NCI-H226 (cell line): ENCODE measurements at regions not wholly inside any gene's neighbourhood (a gene's known extent, or its start where the extent isn't known, plus 50 kb on each side); places are given as distances from the start of the nearest gene placed in this dataset.
A peak's percentile ranks its signal among the peaks of the same experiment; 100 is the strongest.
"Not testable (repeated sequence)": the region's sequence is repeated elsewhere in the genome, so short reads cannot be mapped to it uniquely, and the experiment has no call there.

ENCODE experiments used
- DNase-seq: peaks from one replicate; pipeline ENCODE4 v3.0.0-alpha.2; 2015

DNA sequence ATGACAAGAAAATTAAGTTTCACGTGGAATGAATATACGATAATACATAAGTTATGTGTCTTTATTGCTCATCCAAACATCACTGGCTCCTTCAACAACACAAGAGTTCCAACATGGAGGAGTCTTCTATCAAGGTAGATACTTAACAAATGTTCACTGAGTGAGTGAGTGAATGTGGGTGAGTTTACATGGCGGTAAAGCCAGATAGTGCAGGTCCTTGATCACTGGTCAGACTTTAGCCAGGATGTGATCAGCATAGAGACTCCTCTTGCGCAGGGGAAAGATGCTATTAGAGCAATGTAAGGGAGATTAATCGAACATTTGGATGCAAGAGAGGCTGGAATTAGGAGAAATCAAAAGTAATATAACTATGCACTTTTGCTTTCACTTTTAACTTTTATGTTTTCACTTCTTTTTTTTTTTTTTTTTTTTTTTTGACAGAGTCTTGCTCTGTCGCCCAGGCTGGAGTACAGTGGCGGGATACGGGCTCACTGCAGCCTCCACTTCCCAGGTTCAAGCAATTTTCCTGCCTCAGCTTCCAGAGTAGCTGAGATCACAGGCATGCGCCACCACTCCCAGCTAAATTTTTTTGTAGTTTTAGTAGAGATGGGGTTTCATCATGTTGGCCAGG lies 249.0 kb upstream of the ID2 start:
- no peak for DNase-seq

DNA sequence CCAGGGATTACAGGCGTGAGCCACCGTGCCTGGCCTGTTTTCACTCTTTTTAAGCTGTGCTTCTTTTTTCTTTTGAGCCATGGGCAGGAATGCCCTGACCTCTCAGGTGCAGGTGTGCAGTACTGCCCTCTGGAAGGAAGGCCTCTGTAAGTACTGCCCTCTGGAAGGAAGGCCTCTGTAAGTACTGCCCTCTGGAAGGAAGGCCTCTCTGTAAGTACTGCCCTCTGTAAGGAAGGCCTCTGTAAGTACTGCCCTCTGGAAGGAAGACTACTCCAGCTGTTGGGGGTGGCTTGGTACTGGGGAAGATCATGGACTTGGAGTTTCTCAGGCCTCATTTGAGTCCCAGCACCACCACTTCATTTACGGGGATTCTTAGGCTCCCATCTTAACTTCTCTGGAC lies 248.5 kb upstream of the ID2 start:
- DNase-seq: peak; percentile 62

DNA sequence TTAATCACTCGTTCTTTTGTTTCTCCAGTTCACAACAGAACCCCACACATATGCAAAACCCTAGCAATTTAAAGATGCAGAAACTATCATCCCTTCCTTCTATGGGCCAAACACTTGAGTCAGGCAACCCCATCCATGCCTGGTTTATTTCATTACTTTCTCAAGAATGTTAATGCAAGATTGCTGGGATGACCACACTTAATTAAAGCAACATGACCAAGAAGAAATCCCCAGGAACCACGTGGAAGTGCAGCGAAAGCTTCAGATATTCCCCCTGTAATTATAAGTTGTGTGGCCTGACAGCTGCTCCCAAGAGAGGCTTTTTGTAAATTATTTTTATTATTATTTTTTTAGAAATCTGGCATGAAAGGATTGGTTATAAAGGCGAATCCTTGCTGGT lies 246.2 kb upstream of the ID2 start:
- no peak for DNase-seq

DNA sequence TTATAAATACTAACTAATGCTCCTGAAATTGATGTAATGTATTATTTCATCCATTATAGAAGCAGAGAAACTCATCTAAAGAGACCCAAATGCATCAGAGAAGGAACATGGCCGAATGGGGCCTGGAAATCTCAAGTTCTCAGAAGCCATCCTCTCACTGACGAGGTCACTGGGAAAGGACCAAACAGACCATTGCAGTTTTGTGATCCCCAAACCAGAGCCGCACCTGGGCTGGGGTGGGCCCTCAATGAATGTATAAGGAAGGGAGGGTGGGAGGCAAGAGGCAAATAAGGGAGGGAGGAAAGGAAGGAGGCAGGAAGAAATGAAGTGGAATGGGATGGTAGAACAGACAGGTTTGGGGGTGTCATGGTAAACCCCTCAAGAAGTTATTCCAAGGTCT lies 245.3 kb upstream of the ID2 start:
- DNase-seq: no peak

DNA sequence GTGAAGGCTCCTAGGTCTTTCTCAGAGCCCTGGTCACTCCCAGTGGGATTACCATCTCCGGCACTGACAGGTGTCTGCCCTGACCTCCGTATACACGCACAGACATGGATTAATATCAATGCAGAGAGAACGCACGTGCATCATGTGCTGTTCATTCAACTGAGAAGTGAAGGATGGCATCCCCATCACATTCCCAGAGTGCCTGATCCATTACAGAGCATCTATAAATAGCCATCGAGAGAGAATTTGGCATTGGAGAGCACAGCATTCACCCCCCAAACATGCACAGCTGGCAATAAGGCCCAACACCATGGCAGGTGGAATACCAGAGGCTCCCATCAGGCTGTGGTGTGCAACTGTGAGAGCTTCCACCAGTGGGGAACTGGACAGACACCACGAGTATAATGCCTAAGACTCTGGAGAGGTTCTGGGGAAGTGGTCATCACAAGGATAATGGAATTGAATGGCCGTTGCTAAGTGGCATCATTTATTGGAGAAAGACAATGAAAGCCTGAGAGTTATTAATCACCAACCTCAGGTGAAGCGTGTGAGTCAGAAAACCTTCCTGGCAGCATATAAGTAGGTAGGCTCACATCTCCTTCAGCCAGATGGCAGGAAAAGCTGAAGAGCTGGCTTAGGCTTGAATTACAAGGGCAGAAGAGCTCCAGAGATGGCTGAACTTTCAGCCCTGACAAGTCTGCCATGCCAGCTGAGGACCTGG lies 244.5 kb upstream of the ID2 start:
- DNase-seq: no peak

DNA sequence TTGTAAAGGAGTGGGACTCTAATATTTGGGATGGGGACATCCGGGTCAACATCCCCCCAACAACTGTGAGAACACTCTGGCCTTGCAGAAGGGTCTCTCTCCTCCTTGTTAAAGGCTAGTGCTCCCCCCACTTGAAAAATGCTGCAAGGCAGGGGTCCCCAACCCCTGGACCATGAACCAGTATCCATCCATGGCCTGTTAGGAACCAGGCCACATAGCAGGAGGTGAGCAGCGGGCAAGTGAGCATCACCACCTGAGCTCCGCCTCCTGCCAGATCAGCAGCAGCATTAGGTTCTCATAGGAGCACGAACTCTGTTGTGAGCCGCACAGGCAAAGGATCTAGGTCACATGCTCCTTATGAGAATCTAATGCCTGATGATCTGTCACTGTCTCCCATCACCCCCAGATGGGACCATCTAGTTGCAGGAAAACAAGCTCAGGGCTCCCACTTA lies 243.9 kb upstream of the ID2 start:
- no peak for DNase-seq

DNA sequence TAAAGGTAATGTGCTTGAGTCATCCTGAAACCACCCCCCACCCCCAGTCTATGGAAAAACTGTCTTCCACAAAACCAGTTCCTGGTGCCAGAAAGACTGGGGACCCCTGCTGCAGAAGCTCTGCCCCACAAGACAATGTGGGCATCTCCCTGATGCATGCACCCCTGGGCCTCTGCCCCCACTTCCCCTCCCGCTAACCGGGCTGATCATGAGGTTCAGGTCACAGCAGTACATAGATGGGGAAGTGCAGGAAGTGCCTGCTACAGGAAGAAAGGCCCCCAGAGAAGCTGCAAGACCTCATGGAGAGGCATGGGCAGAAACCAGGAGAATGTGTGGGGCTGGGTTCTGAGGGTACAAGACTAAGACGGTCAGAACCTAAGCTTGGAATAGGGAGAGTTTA lies 243.4 kb upstream of the ID2 start:
- no peak for DNase-seq

DNA sequence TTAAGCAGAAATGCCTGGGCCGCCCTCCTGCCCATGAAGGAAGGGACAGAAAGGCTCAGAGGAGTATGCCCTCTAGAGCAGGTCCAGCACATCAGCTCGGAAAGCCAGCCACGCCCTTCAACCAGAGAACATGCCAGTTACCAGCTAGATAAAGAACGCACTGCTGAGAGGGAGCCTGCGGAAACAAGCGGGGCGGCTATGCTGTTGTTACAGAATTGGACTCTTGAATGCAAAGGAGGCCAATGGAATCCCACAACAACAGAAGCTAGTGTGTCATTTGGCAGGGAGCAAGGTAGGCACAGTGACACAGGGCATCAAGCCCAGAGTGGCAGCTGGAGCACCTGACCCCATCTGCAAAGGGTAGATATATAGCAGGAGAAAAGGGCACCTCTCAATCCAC lies 242.9 kb upstream of the ID2 start:
- no peak for DNase-seq

DNA sequence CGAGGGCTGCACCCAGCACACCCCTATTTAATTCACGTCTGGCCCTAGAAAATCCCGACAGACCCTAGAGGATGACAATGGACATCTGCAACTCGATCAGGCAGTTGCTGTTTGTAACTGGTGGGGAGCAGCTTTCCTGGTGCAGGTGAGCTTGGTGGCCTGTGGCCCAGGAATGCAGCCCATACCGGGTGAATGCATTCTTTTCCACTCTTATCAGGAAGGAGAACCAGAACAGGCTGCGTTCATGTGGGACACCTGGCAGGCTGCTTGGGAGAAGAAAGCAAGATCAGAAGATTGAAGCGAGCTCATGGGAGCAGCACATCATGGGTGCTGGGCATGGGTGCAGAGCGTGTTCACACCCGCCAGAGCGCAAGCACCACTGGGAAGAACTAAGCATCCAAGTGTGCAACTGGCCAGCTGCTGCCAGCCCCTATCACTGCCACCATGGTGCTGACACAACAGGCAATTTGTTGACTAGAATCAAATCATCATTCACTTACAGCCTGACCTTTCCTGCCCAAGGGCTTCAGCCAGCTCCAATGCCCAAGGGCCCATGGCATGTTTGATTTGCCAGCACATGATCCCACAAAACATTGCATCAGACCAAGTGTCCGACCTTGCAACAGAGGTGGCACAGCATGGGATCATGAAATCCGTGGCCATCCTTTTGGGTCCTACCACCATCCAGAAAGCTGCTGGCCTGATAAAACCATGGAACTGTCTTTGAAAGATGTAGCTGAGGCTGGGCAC lies 241.7 kb upstream of the ID2 start:
- DNase-seq: no peak

DNA sequence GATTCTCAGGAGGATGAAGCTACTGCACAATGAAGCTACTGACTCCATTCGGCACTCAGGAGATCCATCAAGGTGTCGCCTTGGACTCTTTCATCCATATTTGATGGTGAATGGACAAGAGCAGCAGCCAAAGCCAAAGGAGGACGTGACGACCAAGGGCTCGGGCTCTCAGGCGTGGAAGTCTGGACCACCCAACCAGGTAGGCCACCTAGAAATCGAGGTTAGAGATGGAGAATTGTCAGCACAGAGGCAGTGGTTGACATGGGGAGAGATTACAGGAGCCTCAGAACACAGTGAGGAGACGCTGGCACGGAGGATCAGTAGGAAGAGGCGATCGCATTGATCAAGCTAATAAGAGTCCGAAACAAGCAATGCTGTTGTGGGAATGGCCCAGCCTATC lies 240.5 kb upstream of the ID2 start:
- no peak for DNase-seq

DNA sequence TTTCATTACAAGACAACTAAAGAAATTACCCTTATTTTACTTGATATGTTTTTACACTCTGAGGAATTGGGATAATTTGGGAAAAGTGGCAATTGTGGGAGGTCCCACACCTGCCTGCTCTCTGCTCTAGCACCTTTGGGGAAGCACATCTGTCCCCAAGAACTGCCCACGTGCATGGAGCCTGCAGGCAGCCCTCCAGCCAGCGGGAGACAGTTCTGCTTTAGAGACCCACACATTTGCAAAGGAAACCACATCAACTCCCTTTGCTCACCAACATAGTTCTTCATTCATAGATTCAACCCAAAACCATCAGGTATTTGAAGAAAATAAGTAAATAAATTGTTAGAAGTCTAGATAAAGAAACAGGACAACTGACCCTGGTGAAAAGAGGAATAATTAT lies 239.9 kb upstream of the ID2 start:
- no peak for DNase-seq

DNA sequence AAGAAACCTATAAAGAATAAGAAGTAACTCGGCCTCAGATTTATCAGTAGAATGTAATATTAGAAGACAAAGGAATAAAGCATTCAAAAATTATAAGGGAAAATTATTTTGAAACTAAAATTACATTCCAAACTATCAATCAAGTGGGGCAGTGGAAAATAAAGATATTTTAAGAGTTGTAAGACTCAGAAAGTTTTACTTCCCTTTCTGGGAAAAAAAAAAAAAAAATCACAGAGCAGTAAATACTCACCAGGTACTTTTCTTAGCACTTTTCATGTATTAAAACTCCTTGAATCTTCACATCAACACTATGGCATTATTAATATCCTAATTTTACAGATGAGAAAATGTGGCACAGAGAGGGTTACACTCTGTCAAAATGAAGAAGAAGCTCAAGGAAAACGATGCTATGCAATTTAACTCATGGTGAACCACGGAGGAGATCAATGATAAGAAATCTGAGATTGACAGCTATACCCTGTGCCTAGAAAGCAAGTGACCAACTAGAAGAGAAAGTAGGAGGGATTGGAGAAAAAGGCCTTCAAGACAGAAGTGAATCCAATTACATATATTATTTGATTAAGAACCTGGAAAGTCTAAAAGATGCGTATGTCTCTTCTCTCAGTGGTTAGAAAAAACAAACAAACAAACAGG lies 238.9 kb upstream of the ID2 start:
- DNase-seq: no peak

DNA sequence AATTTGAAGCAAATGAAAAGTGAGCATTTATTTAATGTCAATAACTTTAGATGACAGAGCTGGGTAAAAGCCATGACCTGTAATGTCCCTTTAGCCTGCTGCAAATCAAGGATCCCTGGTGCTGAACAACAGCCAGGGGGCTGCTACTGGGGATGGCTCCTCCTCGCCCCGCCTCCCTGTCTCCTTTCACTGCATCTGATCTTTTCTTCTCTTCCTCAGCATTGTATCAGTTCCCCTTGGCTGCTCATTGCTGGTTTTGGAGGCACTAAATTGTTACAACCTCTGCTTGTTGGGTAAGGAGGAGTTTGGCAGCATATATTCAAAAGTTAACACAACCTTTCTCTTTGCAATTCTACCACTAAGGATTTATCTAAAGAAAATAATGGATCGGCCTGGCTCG lies 236.3 kb upstream of the ID2 start:
- no peak for DNase-seq

DNA sequence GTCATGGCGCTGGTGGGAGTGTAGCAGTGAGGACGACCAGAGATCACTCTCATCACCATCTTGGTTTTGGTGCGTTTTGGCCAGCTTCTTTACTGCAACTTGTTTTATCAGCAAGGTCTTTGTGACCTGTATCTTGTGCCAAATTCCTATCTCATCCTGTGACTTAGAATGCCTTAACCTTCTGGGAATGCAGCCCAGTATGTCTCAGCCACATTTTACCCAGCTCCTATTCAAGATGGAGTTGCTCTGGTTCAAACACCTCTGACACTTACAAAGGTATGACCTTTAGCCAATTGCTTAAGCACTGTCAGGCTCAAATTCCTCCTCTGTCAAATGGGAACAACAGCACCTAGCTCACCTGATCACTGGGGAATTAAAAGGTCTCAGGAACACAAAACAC lies 235.1 kb upstream of the ID2 start:
- DNase-seq: not testable (repeated sequence)

DNA sequence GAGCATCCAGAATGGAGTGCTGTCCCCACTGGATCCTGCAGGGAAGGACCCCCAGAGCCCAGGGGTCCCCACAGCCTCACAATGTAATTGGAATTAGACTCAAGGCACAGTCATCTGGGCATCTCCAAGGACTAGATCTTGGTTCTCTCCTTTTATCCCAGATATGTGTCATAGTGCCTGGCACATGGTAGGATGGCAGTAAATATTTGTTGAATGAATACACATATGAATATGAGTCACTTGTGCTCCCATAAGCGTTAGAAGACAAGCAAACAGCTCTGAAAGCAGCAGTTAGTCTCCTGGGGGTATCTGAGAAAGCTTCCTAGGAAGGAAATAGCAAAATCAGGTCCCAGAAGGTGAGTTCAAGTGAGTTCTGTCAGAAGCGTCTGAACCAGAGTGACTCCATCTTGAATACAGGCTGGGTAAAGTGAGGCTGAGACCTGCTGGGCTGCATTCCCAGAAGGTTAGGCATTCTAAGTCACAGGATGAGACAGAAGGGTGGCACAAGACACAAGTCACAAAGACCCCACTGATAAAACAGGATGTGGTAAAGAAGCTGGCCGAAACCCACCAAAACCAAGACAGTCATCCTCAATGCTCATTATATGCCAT lies 234.1 kb upstream of the ID2 start:
- DNase-seq: peak; percentile 71

DNA sequence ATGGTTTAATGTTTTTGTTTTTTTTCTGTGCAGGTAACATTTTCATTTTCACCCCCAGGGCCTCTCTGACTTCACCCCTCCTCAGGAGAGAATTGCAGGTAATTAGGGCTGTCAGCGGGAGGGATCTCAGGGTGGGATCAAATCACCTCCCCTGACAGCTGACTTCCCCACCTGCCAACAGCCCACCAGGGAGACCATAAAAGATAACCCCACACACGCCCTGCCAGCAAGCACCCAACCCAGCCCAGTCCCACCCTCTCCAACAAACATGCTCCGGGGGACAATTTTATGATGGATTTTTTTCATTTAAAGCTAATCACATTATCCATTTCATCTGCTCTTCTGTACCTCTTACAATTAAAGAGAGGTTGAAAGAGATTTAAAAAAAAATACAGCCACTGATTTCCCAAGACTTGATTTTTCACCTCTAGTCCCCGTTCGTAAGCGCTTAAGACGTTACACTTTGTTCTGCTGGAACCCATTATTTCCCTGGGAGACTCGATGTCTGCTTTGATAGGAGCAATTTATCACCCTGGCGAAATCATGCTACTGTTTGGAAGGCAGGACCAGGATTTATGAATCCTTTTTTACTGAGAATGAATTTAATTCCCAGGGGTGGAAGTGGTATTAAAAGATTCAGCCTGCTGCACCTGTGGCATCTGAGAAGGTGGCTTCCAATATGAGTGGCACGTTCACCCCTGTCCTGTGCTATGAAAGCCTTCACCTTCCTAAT lies 232.9 kb upstream of the ID2 start:
- DNase-seq: no peak

DNA sequence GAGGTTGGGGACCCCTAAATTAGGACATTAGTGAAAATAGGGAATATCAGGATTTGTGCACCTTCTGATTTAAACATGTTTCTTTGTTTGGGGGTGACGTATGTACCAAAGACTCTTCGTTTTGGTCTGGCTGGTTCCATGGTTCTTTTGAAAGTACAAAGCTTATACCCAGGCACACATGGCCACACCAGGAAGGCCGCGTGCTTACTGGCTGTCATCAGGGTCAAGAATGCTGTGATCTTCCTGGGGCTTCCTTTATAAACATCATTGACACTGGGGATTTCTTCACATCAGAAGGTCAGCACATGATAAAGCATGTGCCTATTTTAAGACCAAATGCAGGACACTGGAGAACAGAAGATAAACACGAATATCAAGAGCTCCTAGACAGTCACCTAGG lies 230.6 kb upstream of the ID2 start:
- no peak for DNase-seq

DNA sequence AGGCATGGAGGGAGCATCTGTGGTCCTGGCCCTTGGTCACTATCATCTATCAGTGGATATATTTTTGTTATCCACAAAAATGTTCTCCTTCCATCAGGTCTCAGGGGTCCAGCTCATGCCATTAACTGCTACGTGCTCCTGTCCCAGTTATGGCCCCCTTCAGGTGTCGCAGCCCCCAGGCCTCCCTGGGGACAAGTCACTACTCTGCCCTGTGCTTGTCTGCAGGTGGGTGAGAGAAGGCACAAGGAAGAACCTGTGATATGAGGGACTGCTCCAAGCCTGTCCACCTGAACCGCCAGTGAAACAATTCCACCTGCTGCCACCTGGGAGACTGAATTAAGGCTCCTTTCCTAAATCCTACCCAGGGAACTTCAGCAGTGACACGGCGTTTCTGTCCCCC lies 229.6 kb upstream of the ID2 start:
- no peak for DNase-seq

DNA sequence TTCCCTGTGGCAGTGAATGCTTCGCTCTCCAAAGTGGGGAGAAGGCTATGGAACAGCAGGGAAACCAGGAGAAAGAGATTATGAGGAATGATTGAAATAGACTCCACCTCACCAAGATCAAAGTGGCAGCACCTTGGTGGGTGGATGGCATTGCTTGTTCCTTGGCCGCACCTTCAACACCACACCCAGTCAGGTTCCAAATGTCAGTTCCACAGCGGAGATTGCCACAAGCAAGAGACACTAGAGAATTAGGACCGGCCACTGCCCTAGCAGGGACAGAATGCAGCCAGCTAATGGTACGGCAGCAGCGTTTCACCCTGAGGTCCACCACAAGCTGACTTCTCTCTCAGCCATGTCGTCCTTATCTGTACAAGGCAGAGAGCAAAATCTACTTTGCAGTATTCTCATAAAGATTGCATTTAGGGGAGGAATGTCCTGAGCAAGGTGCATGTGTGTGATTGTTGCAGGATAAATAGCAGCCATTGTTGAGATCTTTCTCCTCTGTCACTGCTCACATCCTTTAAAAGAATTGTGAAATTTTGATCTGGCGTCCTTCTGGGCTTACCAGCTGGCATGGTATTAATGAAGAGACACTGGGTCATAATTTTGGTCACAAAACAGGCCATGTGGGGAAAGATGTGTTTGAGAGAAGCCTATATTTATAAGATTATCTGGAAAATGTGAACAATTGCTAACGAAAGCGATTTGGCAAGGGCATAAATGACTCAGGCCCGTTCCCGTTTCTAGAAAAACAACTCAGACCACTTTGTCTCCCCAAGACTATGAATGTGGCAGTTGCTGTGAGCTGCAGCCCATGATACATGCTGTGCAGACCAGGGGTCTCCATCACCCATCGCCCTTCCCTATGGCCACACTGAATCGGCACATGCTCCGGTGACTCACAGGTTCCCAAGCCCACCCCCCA lies 228.6 kb upstream of the ID2 start:
- DNase-seq: no peak

DNA sequence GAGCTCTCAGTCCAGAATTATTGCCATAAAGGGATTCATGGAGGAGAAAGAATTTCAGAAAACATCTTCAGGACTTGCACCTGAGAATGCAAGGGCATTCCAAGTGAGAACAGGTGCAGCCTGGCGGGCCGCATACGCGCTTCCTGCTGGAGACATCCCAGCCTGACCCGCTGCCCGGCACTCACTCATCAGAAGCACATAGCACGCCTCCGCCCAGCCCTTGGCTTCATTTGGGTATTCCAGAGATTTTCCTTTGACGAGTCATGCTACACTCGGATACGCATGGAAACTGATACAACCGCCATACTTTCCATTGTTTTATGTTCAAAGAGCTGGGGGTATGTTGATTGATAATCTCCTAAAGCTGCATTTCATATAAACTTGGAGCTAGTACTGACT lies 228.0 kb upstream of the ID2 start:
- peak; percentile 20 for DNase-seq

DNA sequence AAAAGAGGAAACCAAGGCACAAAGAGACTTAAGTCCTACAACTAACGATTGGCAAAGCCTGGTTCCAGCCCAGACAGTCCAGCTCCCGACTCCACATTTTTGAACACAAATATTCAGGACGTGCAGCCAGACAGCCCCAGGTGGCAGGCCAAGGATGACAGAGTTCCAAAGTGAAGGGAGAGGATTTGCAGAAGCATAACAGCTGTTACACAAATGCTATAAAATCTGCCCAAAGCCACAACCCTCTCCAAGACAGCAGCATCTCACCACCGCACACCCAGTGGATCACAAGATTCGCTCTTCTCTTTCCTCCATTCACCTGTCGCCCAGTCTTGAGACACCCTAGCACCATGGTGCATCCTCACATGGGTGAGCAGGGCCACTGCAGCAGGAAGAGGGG lies 227.1 kb upstream of the ID2 start:
- no peak for DNase-seq
